ENCODE measurements at regions not wholly inside any gene's neighbourhood (a gene's known extent, or its start where the extent isn't known, plus 50 kb on each side); places are given as distances from the start of the nearest gene placed in this dataset.

DNA sequence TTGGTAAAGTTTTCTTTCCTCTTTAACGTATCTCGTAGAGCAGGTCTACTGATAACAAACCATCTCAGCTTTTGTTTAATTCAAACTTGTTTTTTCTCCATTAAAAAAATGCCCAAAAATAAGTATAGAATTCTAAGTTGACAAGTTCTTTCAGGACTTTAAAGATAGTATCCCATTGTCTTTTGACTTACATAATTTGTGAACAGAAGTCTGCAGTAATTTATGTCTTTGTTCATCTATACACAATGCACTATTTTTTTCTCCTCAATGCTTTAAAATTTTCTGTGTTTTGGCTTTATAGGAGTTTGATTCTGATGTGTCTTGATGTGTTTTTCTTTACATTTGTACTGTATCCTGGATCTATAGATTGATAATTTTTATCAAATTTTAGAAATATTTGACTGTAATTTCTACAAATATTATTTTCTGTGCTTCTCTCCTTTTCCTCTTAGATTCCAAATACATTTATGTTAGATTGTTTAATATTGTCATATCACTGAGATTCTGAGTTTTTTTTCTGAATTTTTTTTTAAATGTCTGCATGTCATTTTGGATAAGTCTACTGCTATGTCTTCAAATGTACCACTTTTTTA is 143.3 kb downstream of the FTCDNL1 start:
- DNase-seq = no peak

DNA sequence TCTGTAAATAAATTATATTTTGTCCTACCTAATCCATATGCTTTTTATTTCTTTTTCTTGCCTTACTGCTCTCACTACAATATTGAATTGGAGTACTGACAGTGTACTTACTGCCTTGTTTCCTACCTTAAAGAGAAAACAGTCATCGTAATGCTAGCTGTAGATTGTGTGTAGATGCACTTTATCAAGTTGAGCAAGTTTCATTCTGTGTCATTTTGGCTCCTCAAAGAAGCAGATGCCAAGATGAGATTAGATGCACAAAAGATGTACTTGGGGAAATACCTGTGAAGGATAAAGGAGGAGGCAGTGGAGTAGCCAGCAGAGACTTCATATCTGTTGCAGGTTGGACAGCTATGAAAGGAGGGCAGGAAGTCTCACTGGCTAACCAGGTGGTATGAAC is 145.5 kb downstream of the FTCDNL1 start:
- no peak for DNase-seq

DNA sequence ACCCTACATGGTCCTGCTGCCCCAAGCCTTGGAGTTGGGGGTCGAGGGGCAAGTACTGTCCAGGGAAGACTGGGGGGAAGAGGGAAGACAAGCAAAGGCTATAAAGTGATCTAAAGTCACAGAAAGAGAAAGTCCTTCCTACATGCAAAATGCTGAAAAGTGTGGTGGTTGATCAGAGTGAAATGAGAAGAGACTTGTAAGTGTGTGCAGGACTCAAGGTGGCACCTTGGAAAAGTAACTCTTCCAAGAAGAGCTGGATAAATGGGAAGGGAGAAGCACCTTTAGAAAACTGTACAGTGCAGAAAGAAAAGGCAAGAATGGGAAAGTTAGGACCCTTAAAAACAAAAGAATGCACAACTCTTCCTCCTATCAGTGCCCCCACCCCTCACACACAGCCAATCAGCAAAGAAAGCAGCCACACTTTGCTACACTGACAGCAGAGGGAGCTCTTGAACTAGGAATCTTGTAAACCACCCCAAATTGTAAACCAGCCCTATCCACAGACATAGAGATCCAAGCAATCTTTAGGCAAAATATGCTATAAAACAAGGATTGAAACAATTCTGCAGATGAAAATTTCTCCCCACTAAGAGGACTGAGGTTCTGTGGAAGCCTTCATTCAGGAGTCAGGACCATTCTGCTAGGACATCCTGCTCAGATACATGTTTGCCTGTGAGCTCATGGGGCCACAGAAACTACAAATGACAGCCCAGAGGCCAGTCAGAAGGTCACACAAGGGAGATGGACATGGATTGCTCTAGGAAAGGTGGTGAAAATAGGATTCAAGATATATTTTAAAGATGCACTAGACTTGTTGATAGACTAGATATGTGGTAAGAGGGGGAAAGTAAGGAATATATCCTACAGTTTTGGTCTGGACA is 146.4 kb downstream of the FTCDNL1 start:
- DNase-seq = peak; percentile 20

- no peak for DNase-seq
Measured at GRCh38 chr2:199703199-199703598, 147.8 kb downstream of the FTCDNL1 start.

DNA sequence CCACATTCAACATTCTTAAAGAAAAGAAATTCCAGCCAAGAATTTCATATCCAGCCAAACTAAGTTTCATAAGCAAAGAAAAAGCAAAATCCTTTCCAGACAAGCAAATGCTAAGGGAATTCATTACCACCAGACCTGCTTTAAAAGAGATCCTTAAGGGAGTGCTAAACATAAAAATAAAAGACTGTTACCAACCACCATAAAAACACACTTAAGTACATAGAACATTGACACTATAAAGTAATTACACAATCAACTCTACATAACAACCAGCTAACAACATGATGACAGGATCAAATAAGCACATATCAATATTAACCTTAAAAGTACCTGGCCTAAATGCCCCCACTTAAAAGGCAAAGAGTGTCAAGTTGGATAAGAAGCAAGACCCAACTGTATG is 153.5 kb downstream of the FTCDNL1 start:
- no peak for DNase-seq

DNA sequence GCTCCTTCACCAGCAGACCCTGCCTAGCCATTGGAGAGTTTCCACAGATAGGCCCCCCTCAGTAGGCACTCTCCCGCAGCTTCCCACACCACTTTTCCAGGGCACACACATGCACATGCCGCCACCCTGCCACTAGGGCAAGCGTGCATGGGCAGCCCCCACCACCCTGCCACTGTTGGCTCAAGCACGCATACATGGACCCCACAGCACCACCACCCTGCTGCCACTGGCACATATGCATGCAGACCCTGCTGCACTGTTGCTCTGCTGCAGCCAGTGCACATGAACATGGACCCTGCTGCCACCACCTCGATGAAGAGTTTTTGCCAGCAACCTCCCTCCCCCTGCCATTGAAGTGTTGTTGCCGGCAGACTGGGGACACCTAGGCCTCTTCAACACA is 154.9 kb downstream of the FTCDNL1 start:
- DNase-seq = no peak

- no peak for DNase-seq
Measured at GRCh38 chr2:199693861-199694260, 157.1 kb downstream of the FTCDNL1 start.

DNA sequence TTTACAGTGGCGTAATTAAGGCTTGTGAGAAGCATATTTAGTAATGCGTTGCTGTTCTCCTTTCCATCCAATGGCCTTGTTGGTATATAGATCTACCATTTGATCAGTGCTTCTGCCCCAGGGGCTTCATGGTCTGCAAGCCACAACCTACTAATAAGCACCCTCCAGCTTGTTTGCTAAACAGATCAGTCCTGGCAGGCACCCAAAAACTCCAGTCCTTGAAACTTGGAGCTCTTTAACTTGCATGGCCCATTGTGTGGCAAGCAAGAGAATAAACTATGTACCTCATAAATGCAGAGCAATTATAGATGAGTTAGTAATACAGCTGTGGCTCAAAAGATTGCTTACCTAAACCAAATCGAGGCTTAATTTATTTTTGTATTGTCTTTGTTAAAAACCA is 158.5 kb downstream of the FTCDNL1 start:
- DNase-seq = no peak

DNA sequence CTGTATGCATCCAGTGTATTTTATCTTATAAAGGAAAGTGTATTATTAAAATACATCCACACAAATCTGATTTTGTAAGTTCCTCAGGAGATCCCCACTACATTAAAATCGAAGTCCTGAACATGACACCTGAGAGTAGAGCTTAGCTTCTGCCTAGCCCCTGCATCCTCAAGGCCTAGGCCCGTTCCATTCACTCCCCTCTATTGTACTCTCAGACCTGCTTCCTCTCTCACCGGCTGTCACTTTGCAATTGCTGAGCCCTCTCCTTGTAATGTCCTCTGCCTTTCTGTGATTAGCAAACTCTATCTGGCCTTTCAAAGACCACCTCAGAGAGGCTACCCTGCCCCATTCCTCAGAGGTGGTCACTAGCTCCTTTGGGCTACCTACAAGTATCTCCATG is 160.8 kb downstream of the FTCDNL1 start:
- DNase-seq = no peak

GRCh38 chr2:199685669-199686068 is 165.3 kb downstream of the FTCDNL1 start:
- DNase-seq = no peak

DNA sequence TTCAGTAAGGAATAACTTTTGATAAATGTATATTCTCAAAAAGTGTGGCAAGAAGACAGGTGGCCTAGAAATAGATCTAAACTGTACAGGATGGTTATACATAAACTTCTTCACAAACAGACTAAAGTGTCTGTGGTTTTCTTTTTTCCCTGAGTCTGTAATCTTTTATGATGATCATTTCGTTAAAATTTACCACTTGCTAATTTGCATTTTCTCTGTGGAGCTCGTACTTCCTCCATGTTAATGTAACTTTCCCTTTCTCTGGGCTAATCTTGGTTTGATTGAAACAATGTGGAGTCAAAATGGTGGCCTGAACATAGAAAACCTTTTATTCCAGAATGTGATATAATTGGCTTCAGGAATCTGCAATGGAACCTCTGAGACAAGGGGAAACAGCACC is 166.2 kb downstream of the FTCDNL1 start:
- DNase-seq = no peak

- DNase-seq = no peak
Measured at GRCh38 chr2:199684168-199684567, 166.8 kb downstream of the FTCDNL1 start.

GRCh38 chr2:199682001-199682400 is 169.0 kb downstream of the FTCDNL1 start:
- no peak for DNase-seq

- no peak for DNase-seq
Measured at GRCh38 chr2:199680482-199680881, 170.5 kb downstream of the FTCDNL1 start.

- no peak for DNase-seq
Measured at GRCh38 chr2:199679883-199680282, 171.1 kb downstream of the FTCDNL1 start.

DNA sequence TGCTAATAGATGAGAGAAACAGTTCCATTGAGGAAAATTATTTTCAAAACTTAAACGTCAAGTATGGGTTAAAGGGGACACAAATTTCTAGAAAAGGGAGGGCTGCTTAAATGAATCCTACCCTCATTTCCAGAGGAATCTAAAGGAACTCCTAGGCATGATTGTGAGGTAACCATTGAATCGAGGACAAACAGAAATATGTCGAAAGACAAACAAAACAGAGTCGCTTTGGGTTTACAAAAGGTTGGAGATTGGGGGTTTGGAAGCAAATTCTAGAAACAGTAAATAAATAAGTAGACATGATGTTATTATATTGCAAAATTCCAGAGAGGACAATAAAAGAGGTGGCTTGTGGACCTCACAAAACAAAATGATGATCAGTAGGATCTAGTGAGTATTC is 173.1 kb downstream of the FTCDNL1 start:
- no peak for DNase-seq

DNA sequence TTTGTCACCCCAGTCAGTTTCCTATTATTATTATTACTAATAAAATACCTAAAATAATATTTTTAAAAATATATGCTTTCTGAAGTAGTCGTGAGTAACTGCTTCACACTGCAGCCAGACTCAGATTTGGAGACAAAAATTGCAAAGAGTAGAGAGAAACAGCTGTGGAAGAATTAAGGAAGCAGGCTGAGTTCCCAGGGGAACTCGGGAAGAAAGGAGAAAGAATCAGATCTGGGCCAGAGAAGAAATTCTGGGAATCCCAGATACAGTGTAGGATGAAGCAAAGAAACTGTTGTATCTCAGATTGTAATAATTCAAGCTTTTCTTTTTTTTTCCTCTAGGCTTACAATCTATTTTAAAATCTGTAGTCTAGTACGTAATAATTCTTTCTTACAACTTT is 182.3 kb downstream of the FTCDNL1 start:
- no peak for DNase-seq

GRCh38 chr2:199663157-199663556 is 187.8 kb downstream of the FTCDNL1 start:
- no peak for DNase-seq

DNA sequence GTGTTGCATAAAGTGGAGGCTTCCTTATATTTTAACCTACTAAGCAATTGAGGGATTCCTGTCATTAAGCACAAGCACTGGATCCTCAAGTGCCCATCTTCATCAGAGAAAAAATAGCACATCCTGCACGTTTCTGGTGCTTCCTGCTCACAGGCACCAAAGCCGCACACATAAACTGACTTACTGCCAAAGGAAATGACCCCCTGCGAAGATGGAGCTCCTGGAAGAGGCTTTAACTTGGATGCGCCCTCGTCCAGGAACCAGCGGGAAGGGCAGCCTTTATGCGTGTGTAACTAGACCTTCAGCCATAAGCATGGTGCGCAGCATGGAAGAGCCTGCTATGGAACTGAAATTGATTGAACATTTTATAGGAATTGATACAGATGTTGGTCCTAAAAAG is 188.7 kb downstream of the FTCDNL1 start:
- peak; percentile 8 for DNase-seq

DNA sequence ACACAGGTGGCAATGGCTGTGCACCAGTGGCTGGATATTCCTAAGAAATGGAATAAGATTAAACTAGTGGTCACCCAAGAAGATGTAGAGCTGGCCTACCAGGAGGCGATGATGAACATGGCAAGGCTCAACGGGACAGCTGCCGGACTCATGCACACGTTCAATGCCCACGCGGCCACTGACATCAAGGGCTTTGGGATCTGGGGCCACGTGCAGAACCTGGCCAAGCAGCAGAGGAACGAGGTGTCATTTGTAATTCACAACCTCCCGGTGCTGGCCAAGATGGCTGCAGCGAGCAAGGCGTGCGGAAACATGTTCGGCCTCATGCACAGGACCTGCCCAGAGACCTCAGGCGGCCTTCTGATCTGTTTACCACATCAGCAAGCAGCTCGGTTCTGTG is 190.8 kb downstream of the FTCDNL1 start:
- no peak for DNase-seq

GRCh38 chr2:199659207-199659606 is 191.8 kb downstream of the FTCDNL1 start:
- DNase-seq = peak; percentile 53

- no peak for DNase-seq
Measured at GRCh38 chr2:199646439-199646838, 188.7 kb upstream of the SATB2 start.

DNA sequence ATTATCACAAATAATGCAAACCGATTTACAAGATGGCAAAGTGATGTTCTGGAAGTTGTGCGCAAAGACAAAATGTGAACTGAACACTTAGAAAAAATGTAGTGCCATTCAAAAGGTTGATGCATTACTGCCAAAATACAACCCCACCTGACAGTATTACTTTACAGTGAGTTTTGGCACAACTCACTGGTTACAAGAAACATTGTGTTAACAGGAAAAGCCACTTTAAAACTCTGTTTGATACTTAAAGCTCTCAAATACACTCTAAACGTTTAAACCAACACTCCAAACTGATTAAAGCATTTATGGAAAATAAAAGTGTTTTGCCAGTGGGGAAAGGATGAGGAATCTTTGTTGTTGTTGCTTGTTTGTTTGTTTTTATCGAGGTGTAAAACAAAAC is 173.4 kb upstream of the SATB2 start:
- no peak for DNase-seq

DNA sequence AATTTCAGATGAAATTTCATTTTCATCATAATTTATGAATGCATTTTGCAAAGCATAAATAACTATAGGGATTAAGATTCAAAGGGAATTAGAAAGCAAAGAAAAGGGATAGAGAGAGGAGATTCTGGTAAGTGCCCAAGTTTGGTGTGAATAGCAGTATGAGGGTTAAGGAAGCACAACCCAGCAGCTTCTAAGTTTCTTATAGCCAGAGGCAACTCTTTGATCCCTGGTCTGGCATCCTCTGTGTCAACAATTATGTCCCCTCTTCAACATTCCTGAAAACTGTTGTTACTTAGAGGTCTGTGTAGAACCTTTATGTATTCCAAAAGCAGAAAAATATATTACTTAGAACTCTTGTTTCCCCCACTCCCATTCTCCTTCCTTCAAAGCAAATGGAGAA is 171.6 kb upstream of the SATB2 start:
- DNase-seq = no peak
